Activated T-helper 17 cell treated with anti-CD3 and anti-CD28 coated beads, Interleukin-2, amount 50 U/mL, for 72 hours (primary cell): ENCODE measurements at regions not wholly inside any gene's neighbourhood (a gene's known extent, or its start where the extent isn't known, plus 50 kb on each side); places are given as distances from the start of the nearest gene placed in this dataset.
"Not testable (repeated sequence)": the region's sequence is repeated elsewhere in the genome, so short reads cannot be mapped to it uniquely, and the experiment has no call there.

ENCODE experiments used
- ATAC-seq: fragments of 150-1000 bp; cut with Tn5 transposase; replicated peaks from 2 replicates; pipeline ENCODE4 v1.10.0; 2021; ENCODE audit warnings: mild to moderate bottlenecking, moderate library complexity
- H3K27ac Mint-ChIP-seq: one replicate; pipeline ENCODE4 v1.8.0; 2022; ENCODE audit warnings: mixed read lengths
- H3K27me3 Mint-ChIP-seq: one replicate; pipeline ENCODE4 v1.8.0; 2022; ENCODE audit warnings: mixed read lengths
- H3K36me3 Mint-ChIP-seq: one replicate; pipeline ENCODE4 v1.8.0; 2022; ENCODE audit warnings: low read depth, mild to moderate bottlenecking, mixed read lengths
- H3K4me1 Mint-ChIP-seq: one replicate; pipeline ENCODE4 v1.8.0; 2022; ENCODE audit warnings: mixed read lengths
- H3K4me3 Mint-ChIP-seq: one replicate; pipeline ENCODE4 v1.8.0; 2022; ENCODE audit warnings: mild to moderate bottlenecking, mixed read lengths
- H3K9me3 Mint-ChIP-seq: one replicate; pipeline ENCODE4 v1.8.0; 2022; ENCODE audit warnings: mixed read lengths

DNA sequence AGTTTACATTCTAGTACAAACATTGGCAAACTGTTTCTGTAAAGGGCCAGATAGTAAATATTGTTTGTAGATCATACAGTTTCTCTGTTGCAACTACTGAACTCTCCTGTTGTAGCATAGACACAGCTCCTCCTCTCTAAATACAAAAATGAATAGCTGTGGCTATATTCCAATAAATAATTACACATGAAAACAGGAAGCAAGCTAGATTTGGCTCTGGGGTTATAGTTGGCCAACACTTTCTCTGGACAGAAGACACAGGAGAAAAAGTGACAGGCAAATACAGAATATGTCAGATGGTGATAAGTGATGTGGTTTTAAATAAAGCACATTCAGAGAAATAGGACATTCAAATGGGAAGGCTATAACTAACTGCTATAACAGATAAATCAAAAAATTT lies 957.0 kb downstream of the LTN1 start:
- not testable (repeated sequence) for H3K4me3 Mint-ChIP-seq, H3K36me3 Mint-ChIP-seq, ATAC-seq, H3K27me3 Mint-ChIP-seq, H3K4me1 Mint-ChIP-seq, H3K27ac Mint-ChIP-seq, H3K9me3 Mint-ChIP-seq

DNA sequence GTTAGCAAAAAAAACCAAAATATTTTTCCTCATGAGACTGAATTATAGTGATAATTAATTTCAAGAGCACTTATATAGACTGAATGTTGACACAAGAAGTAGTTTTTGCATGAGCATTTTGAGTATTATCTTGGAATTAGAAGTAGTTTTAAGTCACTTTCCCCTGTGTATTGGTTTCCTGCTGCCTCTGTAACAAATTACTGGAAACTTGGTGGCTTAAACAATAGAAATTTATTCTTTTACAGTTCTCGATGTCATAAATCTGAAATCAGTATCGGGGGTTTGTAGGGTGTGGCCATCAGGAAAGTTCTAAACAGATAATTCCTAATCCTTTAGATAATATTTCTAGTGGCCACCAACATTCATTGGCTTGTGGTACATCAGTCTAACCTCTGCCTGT lies 957.8 kb downstream of the LTN1 start:
- ATAC-seq, H3K4me1 Mint-ChIP-seq, H3K36me3 Mint-ChIP-seq, H3K27me3 Mint-ChIP-seq, H3K9me3 Mint-ChIP-seq, H3K4me3 Mint-ChIP-seq, H3K27ac Mint-ChIP-seq: not testable (repeated sequence)

DNA sequence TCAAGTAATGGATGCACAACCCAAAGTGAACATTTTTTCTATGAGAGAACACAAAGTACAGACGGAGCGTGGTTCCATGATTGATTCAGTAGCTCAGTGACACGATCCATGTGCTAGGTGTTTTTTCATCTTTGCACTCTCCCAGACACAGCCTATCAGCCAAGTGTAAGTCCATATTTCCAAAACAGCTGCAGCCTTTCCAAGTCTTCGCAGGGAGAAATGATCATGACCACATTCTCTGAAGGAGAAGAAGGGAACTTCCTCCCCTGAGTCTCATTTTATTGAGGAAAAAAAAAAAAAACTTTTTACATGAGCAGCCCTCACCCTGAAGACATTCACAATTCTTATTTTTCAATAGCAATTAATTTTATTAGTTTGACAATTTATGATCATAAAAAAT lies 958.3 kb downstream of the LTN1 start:
- ATAC-seq, H3K27ac Mint-ChIP-seq, H3K27me3 Mint-ChIP-seq, H3K4me1 Mint-ChIP-seq, H3K36me3 Mint-ChIP-seq, H3K4me3 Mint-ChIP-seq: not testable (repeated sequence)
- H3K9me3 Mint-ChIP-seq: peaks cover 11% of the 10 kb centered on the region

DNA sequence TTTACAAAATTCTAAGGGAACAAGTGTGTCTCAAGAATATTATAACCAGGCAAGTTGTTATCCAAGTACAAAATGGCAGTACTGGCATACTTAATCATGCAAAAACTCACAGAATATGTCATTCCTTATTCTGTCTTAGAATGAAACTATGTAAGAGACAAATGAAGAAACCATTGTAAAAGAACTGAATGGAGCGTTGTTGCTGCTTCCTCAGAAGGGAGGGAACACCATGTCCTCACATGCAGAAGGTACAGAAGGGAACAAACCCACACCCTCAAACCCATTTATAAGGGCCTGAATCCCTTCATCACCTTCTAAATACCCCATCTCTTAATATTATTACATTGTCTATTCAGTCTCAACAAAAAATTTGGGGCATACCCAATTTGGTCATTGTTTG lies 960.0 kb downstream of the LTN1 start:
- H3K4me1 Mint-ChIP-seq: not testable (repeated sequence)

DNA sequence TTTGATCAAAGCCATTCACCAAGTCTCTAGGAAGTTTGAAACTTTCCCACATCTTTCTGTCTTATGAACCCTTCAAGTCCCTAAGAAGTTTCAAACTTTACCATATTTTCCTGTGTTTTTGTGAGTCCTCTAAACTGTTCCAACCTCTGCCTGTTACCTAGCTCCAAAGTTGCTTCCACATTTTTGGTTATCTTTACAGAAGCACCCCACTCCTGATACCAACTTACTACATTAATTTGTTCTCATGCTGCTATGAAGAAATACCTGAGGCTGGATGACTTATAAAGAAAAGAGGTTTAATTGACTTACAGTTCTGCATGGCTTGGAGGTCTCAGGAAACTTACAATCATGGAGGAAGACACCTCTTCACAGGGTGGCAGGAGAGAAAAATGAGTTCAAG lies 961.6 kb downstream of the LTN1 start:
- peaks cover 12% of the 10 kb centered on the region for H3K9me3 Mint-ChIP-seq
- H3K4me3 Mint-ChIP-seq, H3K4me1 Mint-ChIP-seq, H3K36me3 Mint-ChIP-seq, H3K27ac Mint-ChIP-seq, H3K27me3 Mint-ChIP-seq, ATAC-seq: not testable (repeated sequence)

More for the DNA sequence above, 960.0 kb downstream of the LTN1 start:
- H3K27me3 Mint-ChIP-seq, ATAC-seq, H3K36me3 Mint-ChIP-seq, H3K27ac Mint-ChIP-seq, H3K4me3 Mint-ChIP-seq: not testable (repeated sequence)
- peaks cover 12% of the 10 kb centered on the region for H3K9me3 Mint-ChIP-seq

DNA sequence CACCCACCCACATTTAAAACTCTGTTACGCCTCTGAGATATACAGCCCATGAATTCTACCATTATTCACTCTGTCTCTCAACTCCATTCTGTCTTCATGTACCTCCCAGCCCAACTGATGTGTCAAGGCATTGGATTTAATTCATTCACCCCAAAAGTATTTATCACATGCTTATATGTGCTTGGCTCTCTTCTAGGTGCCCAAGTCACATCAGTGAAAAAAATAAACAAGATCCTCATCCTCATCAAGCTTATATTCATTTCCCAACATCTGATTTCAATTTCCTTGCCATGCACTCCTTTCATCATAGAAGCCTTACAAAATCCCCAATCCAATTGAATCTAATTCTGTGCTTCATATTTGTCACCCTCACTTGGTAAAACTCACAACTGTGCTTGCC lies 967.6 kb downstream of the LTN1 start:
- H3K4me3 Mint-ChIP-seq: no peak overlapping the region
- peaks cover 3% of the 10 kb centered on the region for H3K9me3 Mint-ChIP-seq
- no peak overlapping the region for H3K27ac Mint-ChIP-seq
- H3K27me3 Mint-ChIP-seq: no peaks in the 10 kb centered on the region
- ATAC-seq: no peak
- no peaks in the 10 kb centered on the region for H3K36me3 Mint-ChIP-seq
- H3K4me1 Mint-ChIP-seq: no peaks in the 10 kb centered on the region

DNA sequence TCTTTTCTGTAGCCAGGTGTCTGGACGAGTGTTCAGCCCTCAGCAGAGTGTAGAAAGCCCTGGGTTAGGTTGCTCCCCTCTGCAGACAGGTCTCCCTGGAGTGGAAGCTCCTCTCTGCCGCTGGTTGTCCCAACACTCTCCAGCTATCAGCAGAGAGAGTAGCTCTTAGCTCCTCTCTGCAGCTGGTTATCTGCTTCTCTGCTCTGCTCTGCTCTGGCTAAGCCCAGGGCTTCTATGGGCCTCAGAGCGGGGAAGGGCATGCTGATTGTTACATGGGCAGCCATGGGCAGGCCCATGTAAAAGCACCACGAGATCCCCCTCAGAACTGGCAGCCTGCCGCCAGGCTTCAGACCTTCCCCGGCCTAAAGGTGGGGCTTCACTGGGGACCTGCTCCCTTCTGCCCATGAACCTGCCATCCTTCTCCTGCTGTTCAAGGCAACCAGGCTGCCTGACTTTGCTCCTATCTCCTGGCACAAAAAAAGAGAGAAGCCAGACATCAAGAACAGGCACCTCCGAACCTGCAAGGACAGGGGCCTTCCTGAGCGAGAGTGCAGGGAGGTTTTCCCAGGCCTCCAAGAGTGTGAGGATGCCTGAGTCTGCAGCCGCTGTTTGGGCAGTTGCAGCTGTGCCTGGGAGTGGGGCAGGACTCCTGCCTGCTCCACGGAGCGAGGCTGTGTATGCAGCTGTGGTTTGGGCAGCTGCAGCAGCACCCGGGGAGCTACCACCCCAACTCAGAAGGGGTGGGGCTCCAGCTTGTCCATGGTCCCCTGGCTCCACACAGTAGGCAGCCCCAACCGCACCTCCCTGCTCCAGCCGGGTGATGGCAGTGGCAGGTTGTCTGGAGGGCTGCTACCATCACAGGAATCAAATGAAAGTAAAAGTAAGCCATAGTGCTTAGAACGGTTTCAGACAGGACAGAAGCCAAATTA lies 973.7 kb downstream of the LTN1 start:
- ATAC-seq: peak; percentile 77
- Mint-ChIP-seq H3K27me3 (no peaks in the 10 kb centered on the region), H3K9me3 (no peaks in the 10 kb centered on the region), H3K27ac (no peak overlapping the region), H3K4me3 (no peak overlapping the region), H3K36me3 (no peaks in the 10 kb centered on the region), H3K4me1 (no peaks in the 10 kb centered on the region)

DNA sequence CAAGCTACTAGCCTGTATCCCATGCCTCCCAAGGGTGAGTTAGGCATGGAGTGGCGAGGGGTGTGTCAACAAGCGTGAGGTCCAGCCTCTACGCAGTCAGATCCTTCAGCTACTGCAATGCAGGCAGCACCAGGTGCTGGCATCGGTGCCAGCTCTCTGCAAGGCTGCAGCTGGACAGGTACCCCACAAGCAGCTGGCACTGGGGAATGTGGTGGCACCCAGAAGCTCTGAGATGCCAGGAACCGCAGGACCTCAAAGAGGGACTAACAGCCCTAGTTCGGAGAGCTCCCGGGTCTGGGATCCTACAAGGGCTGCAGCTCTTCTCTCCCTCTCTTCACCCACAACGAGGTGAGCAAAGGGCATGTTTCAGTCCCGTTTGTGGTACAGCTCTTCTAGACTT lies 974.5 kb downstream of the LTN1 start:
- H3K9me3 Mint-ChIP-seq: no peaks in the 10 kb centered on the region
- H3K27me3 Mint-ChIP-seq: no peaks in the 10 kb centered on the region
- no peak overlapping the region for H3K27ac Mint-ChIP-seq
- ATAC-seq: no peak
- H3K4me3 Mint-ChIP-seq: no peak overlapping the region
- no peaks in the 10 kb centered on the region for H3K4me1 Mint-ChIP-seq
- no peaks in the 10 kb centered on the region for H3K36me3 Mint-ChIP-seq

DNA sequence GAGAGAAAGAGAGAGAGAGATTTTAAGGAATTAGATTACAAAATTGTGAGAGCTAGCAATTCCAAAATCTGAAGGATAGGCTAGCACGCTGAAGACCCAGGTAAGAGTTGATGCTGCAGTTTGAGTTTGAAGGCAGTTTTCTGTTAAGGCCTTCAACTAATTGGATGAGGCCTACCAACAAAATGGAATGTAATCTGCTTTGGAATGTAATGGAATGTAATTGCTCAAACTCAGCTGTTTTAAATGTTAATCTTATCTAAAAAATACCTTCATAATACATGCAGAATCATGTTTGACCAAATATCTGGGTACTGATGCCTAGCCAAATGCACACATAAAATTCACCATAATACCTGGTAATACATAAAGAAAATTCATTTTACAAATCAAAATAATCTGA lies 976.1 kb downstream of the LTN1 start:
- no peaks in the 10 kb centered on the region for H3K9me3 Mint-ChIP-seq
- H3K27me3 Mint-ChIP-seq: no peaks in the 10 kb centered on the region
- ATAC-seq: no peak
- H3K36me3 Mint-ChIP-seq: no peaks in the 10 kb centered on the region
- H3K4me3 Mint-ChIP-seq: no peak overlapping the region
- no peak overlapping the region for H3K27ac Mint-ChIP-seq
- H3K4me1 Mint-ChIP-seq: no peaks in the 10 kb centered on the region

GRCh38 chr21:28013123-28013522 lies 979.6 kb downstream of the LTN1 start:
- H3K27ac Mint-ChIP-seq, H3K4me3 Mint-ChIP-seq, H3K9me3 Mint-ChIP-seq, H3K27me3 Mint-ChIP-seq, H3K36me3 Mint-ChIP-seq, ATAC-seq, H3K4me1 Mint-ChIP-seq: not testable (repeated sequence)

DNA sequence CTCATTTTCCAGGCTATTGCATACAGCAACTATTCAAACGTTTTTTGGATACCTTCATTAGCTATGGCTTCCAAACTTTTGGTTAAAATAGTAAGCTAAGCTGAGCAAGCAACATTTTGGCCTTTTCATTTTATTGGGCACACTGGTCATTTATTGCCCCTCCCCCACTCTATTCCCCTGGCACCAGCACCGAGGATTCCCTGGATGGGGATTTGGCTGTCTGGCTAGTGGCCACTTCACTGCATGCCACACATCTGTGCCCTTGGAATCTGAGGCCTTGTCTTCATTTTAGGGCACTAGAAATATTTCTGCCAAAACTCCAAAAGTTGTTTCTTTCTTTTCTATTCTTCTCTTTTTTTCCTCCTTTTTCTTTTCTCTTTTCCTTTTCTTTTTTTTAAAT lies 980.7 kb downstream of the LTN1 start:
- not testable (repeated sequence) for H3K4me3 Mint-ChIP-seq, ATAC-seq, H3K9me3 Mint-ChIP-seq, H3K27me3 Mint-ChIP-seq, H3K4me1 Mint-ChIP-seq, H3K36me3 Mint-ChIP-seq, H3K27ac Mint-ChIP-seq

DNA sequence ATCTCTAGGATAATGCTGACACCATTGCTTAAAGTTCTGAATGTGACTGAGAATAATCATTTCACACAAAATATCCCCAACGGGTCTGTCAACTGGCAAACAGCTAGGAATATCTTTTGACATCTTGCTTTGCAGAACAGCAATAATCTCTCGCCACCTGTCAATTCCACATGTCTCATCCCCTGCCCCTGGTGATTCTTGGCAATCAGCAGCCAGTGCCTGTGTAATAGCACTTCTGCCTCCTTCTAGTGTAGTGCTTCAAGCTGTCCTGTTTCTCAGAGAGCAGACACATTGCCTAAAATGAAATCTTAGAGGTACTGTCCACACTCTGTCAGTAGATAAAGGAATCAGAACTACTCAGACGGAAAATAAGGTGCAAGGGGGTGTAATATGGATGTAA lies 984.4 kb downstream of the LTN1 start:
- H3K4me3 Mint-ChIP-seq, H3K36me3 Mint-ChIP-seq, ATAC-seq, H3K27ac Mint-ChIP-seq, H3K4me1 Mint-ChIP-seq, H3K9me3 Mint-ChIP-seq, H3K27me3 Mint-ChIP-seq: not testable (repeated sequence)

- not testable (repeated sequence) for H3K4me1 Mint-ChIP-seq, H3K36me3 Mint-ChIP-seq, ATAC-seq, H3K9me3 Mint-ChIP-seq, H3K27ac Mint-ChIP-seq, H3K27me3 Mint-ChIP-seq, H3K4me3 Mint-ChIP-seq
These were observed 989.0 kb downstream of the LTN1 start for GRCh38 chr21:28003627-28004026.

- H3K4me3 Mint-ChIP-seq, H3K9me3 Mint-ChIP-seq, H3K27me3 Mint-ChIP-seq, ATAC-seq, H3K4me1 Mint-ChIP-seq, H3K27ac Mint-ChIP-seq, H3K36me3 Mint-ChIP-seq: not testable (repeated sequence)
These were observed 995.8 kb downstream of the LTN1 start for GRCh38 chr21:27996906-27997305.

GRCh38 chr21:27984663-27985325 lies 1007.9 kb downstream of the LTN1 start:
- not testable (repeated sequence) for H3K27ac Mint-ChIP-seq, H3K9me3 Mint-ChIP-seq, H3K36me3 Mint-ChIP-seq, ATAC-seq, H3K4me3 Mint-ChIP-seq, H3K27me3 Mint-ChIP-seq, H3K4me1 Mint-ChIP-seq
